ENCODE measurements at regions not wholly inside any gene's neighbourhood (a gene's known extent, or its start where the extent isn't known, plus 50 kb on each side); places are given as distances from the start of the nearest gene placed in this dataset.

DNA sequence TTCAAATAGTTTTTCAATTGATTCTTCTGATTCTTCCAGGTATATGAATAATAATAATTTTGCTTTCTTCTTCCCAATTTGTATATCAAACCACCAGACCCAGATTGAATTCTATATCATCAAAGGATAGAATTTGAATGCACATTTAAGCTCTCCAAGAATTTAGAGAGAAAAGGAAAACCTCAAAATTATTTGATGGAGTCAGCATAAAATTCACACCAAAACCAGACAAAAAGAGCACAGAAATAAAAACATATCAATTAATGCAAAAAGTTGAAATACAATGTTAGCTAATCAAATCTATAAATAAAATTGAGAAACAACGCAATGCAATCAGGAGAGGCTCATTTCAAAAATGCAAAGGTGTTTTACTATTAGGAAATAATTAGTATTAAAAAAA is 248.0 kb upstream of the HS6ST1 start:
- TF ChIP-seq POLR2A (IDR thresholded peaks at IDR 0.05), result no peak
- TF ChIP-seq, protein P1, sequence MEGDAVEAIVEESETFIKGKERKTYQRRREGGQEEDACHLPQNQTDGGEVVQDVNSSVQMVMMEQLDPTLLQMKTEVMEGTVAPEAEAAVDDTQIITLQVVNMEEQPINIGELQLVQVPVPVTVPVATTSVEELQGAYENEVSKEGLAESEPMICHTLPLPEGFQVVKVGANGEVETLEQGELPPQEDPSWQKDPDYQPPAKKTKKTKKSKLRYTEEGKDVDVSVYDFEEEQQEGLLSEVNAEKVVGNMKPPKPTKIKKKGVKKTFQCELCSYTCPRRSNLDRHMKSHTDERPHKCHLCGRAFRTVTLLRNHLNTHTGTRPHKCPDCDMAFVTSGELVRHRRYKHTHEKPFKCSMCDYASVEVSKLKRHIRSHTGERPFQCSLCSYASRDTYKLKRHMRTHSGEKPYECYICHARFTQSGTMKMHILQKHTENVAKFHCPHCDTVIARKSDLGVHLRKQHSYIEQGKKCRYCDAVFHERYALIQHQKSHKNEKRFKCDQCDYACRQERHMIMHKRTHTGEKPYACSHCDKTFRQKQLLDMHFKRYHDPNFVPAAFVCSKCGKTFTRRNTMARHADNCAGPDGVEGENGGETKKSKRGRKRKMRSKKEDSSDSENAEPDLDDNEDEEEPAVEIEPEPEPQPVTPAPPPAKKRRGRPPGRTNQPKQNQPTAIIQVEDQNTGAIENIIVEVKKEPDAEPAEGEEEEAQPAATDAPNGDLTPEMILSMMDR (IDR thresholded peaks at IDR 0.05), result no peak
